ENCODE measurements at regions not wholly inside any gene's neighbourhood (a gene's known extent, or its start where the extent isn't known, plus 50 kb on each side); places are given as distances from the start of the nearest gene placed in this dataset.

DNA sequence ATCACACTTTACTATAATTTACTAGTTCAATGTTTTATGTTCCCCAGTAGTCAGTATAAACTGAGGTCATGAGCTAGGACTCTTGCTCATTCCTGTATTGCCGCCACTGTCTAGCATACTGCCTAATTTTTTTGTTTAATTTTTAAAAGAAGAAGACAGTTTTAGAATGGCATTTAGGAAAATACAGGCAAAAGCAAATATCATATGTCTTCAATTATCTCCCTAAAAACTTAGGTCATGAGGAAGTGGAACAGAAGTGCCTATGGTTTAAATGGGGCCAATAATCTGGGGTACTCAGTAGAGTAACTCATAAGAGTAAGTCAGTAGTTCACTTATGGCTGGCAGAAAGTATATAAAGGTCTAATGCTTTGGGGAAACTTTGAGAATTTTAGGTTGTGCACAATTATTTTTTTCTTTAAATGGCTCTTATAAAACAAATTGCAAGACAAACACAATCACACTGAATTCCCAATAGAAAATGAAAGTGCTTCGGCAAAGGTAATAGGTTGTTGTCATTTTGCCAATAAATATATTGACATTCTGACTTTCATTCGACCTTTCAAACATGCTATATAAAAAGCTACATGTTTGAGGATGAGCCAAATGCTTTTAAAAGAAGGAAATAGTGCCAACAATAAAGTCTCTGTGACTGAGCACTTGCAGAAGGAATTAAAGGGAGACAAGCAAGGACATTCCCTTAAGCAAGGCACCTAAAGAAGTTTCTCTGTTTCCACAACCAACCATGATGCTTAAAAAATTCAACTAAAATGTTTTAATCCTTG, 390.1 kb downstream of the PDGFC start:
- in situ Hi-C loops (cut with MboI; ENCODE audit: low sequenced_read_pairs, unreplicated experiment), result no loop called here
- DNase-seq (ENCODE audit: low spot score), result no peak
- TF ChIP-seq, protein P1, sequence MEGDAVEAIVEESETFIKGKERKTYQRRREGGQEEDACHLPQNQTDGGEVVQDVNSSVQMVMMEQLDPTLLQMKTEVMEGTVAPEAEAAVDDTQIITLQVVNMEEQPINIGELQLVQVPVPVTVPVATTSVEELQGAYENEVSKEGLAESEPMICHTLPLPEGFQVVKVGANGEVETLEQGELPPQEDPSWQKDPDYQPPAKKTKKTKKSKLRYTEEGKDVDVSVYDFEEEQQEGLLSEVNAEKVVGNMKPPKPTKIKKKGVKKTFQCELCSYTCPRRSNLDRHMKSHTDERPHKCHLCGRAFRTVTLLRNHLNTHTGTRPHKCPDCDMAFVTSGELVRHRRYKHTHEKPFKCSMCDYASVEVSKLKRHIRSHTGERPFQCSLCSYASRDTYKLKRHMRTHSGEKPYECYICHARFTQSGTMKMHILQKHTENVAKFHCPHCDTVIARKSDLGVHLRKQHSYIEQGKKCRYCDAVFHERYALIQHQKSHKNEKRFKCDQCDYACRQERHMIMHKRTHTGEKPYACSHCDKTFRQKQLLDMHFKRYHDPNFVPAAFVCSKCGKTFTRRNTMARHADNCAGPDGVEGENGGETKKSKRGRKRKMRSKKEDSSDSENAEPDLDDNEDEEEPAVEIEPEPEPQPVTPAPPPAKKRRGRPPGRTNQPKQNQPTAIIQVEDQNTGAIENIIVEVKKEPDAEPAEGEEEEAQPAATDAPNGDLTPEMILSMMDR (IDR thresholded peaks at IDR 0.05; ENCODE audit: borderline replicate concordance, control extremely low read depth, extremely low read depth, insufficient read depth, missing control alignments), result no peak

DNA sequence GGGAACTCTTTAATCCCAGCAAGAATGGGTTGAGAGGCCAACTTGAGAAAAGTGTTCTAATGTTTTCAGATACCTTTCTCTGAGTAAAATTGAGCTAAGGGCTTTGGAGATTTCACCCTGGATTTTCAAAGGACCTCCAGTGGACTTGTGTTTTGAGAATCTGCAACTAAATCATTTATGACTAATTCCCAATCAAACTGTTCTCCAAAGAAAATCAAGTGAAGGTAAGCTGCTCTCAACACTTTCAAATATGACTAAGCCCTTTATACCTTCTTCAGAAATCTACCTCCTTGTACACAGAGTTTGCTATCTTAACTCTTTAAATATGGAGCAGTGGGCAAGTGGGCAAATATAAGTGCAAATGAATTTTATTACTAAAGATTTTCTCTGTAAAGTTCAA, 392.9 kb downstream of the PDGFC start:
- TF ChIP-seq, protein P1 (IDR thresholded peaks at IDR 0.05; ENCODE audit: borderline replicate concordance, control extremely low read depth, extremely low read depth, insufficient read depth, missing control alignments), result no peak
- DNase-seq (ENCODE audit: low spot score), result no peak
- in situ Hi-C loops (cut with MboI; ENCODE audit: low sequenced_read_pairs, unreplicated experiment), result no loop called here

DNA sequence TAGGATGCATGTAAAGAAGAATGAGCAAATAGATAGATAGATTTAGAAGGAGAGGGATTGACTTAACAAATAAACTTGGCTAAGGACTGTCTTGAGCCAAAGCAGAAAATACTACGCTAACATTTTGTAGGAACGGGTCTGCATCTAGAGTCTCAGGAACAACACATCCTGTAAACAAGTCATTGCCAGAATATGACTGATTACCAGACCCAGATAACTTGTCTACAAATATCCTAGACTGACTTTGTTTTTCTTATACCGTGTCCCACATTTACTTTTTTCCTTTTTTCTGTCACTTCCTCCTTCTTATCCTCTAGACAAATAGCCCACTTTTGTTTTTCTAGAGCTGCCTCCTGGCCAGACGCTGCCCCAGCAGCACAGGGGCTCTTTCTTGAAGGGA, 393.6 kb downstream of the PDGFC start:
- TF ChIP-seq, protein P1 (IDR thresholded peaks at IDR 0.05; ENCODE audit: borderline replicate concordance, control extremely low read depth, extremely low read depth, insufficient read depth, missing control alignments), result no peak
- no peak for DNase-seq (ENCODE audit: low spot score)
- in situ Hi-C loops (cut with MboI; ENCODE audit: low sequenced_read_pairs, unreplicated experiment), result no loop called here

DNA sequence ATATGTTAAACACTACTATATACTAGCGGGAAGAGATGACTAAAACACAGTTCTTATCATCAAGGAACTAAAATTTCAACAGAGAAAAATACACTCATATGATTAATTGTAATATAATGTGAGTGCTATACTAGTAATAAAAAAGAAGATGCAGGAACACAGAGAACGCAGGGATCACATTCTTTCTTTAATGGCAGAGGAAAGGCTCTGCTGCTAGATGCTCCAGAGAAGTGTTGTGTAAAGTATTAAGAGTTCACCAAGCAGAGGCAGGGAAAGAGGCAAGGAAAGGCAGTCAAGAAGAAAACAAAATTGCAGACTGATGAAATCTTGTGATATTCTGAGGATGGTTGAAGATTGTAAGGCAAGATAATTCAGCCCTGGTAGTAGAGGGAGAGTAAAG, 394.7 kb downstream of the PDGFC start:
- in situ Hi-C loops (cut with MboI; ENCODE audit: low sequenced_read_pairs, unreplicated experiment), result no loop called here
- DNase-seq (ENCODE audit: low spot score), result no peak
- TF ChIP-seq, protein P1 (IDR thresholded peaks at IDR 0.05; ENCODE audit: borderline replicate concordance, control extremely low read depth, extremely low read depth, insufficient read depth, missing control alignments), result no peak

DNA sequence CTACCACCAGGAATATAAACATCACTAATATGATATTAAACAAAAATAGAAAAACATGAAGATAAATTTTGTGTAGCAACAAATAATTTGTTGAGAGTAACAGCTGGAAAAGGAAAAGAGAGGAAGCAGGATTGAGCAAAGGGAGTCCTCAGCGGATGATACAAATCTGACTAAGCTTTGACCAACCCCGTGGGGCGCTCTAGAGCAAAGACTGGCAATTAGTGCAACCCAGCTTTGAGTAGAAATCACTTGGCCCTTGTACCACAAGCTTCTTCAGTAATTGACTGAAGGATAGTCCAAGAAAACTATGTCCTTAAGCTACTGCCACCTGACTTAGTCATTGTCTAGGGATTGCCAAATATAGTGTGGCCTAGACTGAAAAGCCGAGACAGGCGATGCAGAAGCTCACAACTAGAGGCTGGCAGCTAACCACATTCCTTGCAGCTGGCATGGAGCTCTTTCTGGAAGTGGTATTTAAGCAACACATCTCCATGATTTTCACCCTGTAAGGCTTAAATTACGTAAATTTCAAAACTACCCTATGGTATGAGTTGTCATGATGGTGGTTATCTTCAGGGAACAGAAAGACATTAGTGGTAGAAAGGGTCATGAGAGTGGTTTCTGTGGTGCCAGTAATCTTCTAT, 396.0 kb downstream of the PDGFC start:
- no peak for DNase-seq (ENCODE audit: low spot score)
- TF ChIP-seq, protein P1 (IDR thresholded peaks at IDR 0.05; ENCODE audit: borderline replicate concordance, control extremely low read depth, extremely low read depth, insufficient read depth, missing control alignments), result no peak
- in situ Hi-C loops (cut with MboI; ENCODE audit: low sequenced_read_pairs, unreplicated experiment), result no loop called here

DNA sequence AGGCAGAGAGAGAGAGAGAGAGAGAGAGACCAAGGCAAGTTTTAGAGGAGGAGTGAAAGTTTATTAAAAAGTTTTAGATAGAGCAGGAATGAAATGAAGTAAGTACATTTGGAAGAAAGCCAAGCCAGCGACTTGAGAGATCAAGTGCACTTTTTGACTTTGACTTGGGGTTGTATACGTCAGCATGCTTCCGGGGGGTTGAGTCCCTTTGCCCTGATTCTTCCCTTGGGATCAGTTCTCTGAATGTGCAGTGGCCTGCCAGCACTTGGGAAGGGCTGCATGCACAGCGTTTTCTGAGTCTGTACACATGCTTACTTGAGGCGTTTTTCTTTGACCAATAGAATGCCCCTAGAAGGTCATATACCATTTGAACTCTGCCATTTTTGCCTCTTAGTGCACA, 400.5 kb downstream of the PDGFC start:
- TF ChIP-seq, protein P1 (IDR thresholded peaks at IDR 0.05; ENCODE audit: borderline replicate concordance, control extremely low read depth, extremely low read depth, insufficient read depth, missing control alignments), result no peak
- in situ Hi-C loops (cut with MboI; ENCODE audit: low sequenced_read_pairs, unreplicated experiment), result no loop called here
- no peak for DNase-seq (ENCODE audit: low spot score)
